HG03565 (cell line): ENCODE measurements at regions not wholly inside any gene's neighbourhood (a gene's known extent, or its start where the extent isn't known, plus 50 kb on each side); places are given as distances from the start of the nearest gene placed in this dataset.
A peak's percentile ranks its signal among the peaks of the same experiment; 100 is the strongest.
"Not testable (repeated sequence)": the region's sequence is repeated elsewhere in the genome, so short reads cannot be mapped to it uniquely, and the experiment has no call there.

Experiments
- ATAC-seq: cut with Tn5 transposase; IDR thresholded peaks from one replicate; pipeline ENCODE4 v1.9.1; 2021; ENCODE audit warnings: mild to moderate bottlenecking, moderate library complexity; ENCODE audit not compliant: unreplicated experiment

DNA sequence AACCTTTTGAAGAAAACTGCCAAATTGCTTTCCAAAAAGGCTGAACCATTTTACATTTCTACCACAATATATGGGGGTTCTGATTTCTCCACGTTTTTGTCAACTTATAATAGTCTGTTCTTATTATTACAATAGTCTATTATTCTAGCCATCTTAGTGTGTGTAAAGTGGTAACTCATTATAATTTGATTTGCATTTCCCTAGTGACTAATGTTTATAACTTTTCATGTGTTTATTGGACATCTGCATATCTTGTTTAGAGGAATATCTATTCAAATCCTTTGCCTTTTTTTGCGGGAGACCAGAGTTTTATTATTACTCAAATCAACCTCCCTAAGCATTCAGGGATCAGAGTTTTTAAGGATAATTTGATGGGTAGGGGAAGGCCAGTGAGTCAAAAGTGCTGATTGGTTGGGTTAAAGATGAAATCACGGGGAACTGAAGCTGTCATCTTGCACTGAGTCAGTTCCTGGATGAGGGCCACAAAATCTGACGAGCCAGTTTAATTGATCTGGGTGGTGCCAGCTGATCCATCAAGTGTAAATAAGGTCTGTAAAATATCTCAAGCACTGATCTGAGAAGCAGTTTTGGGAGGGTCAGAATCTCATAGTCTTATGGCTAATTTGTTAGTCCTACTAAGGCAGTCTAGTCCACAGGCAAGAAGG is 303.4 kb upstream of the NCKAP5 start:
- no peak for ATAC-seq

DNA sequence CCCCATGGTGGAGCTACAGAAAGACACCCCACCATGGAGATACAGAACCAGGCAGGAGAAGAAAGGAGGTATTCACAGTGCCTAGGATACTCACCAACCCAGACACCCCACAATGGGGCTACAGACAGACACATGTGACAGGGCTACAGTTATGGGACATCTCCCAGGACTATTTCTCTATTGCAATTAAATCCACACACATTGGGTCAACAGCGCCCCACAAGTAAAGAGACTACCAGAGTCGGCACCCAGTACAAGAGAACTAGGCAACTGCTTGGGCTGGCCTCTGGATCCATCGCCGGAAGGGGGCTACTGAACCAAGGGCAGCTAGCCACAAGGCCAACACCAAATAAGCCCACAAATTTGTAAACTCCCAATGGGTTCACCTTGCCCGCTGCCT is 310.1 kb upstream of the NCKAP5 start:
- no peak for ATAC-seq

DNA sequence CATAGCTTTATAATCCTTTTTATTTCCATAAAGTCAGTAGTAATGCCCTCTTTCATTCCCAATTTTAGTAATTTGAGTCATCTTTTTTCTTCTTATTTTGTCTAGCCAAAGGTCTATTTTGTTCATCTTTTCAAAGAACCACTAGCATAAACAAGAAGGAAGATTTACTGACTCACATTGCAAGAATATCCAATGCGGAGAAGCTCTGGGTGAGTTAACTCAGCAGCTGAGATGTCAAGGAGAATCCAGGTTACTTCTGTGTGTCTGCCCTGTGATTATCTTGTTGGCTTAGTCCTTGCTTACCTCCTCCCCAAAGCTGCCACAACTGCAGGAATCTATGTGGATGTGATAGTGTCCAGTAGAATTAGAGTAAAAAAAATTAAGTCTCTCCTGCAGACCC is 311.4 kb upstream of the NCKAP5 start:
- ATAC-seq, result no peak

DNA sequence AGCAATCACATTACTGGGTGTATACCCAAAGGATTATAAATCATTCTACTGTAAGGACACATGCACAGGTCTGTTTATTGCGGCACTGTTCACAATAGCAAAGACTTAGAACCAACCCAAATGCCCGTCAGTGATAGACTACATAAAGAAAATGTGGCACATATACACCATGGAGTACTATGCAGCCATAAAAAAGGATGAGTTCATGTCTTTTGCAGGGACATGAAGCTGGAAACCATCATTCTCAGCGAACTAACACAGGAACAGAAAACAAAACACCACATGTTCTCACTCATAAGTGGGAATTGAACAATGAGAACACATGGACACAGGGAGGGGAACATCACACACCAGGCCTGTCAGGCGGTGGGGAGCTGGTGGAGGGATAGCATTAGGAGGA is 313.9 kb upstream of the NCKAP5 start:
- not testable (repeated sequence) for ATAC-seq

DNA sequence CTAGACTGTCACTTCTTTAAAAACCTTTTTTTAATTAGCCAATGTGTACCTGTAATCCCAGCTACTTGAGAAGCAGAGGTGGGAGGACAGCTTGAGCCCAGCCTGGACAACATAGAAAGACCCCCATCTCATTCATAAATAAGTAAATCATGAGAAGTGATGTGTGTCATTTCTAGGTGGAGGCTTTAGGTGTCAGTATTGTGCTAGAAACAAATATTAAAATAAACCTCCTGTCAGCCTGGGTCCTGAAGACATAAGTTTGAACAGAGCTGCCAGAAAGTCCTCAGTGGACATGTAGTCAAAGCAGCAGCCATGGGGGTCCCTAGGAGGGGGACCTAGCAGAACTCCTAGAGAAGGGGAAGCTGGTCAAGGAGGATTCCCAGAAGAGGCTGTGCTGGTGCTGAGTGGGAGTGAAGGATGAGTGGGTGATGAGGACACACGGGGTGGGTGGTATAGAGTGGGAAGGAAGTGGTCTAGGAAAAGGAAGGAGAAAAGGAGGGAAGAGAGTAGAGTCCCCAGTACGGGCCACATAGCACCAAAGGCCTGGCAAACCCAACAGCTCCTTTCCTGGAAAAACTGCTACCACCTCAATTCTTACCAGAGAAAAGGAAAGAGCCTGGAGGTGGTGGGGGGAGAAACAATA is 316.6 kb upstream of the NCKAP5 start:
- no peak for ATAC-seq

DNA sequence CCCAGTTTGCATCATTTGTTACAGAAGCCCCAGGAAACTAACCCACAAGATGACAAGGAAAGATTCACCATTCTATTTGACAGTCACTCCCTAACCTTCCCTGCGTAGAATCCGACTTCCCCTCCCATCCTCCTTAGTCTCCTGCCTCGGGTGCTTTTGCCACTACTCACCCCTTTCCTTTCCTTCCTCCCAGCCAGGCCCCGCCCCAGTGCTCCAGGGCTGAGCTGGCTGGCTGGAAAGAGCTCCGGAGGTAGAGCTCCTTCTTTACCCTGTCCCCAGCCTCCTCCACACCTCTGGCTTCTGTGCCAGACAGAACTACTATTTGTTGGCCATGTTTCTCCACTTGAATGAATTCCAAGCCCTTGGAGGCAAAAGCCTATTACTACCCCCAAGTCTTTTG is 317.6 kb upstream of the NCKAP5 start:
- ATAC-seq, result no peak

DNA sequence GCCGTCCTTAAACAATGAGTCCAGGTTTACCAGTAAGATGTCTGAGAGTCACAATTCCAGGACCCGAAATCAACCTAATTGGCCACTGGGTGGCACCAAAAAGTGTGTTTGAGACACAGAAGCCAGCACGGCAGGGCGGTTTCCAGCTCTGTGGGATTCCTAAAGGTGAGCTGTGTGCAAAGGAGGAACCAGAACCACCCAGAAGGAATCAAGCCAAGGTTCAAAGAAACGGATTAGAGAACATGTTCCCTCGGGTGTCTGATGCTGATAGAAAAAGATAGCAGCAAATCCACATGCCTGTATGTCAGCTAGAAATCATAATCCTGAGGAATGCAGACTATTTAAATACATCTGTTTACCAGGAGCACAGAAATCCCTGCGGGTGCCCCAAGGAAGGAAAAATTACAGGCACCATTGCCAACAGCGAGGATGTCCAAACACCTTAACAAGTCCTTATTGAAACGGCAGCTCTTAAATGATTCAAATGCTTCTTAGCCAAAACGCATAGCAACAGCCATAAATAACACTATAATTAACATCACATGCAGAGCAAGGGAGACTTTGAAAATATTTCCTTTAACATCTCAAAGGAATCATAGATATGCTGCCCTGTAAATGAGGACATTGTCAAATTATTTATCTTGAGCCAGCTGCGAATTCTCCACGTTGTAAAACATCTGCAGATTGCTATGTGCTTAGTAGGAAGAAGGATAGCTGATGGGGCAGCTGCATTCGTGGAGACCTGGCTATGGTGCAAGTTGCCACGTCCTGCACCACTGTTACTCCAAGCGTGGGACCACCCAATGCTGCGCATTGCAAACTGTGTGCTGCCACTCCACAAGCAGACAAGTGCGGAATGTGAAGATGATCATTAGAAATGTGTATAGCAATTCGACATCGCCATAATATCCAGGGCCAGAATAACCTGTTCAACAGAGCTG is 318.7 kb upstream of the NCKAP5 start:
- ATAC-seq, result peak; percentile 83

DNA sequence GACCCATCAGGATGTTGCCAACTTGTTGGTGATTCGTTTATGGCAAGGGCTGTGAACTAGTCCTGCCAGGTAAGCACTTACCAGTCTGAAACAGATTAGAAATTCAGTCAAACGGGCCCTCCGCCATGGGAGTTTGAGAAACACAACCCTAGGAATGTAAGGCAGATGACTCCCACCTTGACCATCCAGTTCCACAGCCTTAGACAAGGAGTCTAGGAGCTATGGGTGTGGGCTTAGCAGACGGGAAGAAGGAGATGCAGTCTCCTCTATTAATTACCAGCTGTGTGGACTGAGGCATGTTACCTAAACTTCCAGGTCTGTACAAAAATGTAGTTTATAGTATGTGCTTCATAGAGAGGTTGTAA is 319.4 kb upstream of the NCKAP5 start:
- ATAC-seq, result no peak

DNA sequence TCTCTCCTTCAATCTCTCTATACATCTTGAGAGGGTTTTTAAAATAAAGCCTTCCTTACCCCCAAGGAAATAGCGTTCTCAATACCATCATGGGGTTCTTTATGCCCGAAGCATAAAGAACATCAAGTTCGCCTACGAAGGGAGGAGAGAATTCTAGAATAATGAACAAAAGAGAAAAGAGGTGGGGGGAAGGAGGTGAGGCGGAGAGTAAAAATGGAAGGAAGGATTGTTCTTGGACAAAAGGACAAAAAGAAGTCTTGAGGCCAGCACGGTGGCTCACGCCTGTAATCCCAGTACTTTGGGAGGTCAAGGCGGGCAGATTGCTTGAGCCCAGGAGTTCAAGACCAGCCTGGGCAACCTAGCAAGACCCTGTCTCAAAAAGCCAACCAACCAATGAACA is 319.8 kb upstream of the NCKAP5 start:
- no peak for ATAC-seq

DNA sequence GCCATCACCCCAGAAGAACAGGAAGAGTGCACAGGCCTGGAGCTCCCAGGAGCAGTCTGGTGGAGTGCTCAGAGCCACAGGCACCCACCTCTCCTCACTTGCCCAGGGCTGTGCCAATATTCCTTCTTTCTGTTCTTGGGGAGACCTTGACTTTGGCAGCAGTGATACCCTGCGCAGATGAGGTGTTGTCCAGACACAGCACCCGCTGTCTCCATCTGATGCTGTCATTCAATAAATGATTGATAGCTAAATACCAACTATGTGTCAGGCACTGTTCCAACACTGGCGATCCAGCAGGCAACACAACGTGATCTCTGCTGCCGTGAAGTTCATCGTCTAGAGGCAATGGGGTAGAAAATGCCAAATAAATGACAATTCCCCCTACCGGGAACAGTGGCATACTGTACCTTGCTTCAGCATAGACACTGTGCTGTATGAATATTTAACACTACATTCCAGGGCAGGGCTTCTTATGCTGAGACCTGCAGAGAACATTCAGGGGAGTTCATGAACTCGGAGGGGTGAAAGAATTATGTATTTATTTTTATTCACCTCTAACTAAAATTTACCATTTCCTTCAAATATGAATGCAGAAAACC is 320.5 kb upstream of the NCKAP5 start:
- no peak for ATAC-seq

DNA sequence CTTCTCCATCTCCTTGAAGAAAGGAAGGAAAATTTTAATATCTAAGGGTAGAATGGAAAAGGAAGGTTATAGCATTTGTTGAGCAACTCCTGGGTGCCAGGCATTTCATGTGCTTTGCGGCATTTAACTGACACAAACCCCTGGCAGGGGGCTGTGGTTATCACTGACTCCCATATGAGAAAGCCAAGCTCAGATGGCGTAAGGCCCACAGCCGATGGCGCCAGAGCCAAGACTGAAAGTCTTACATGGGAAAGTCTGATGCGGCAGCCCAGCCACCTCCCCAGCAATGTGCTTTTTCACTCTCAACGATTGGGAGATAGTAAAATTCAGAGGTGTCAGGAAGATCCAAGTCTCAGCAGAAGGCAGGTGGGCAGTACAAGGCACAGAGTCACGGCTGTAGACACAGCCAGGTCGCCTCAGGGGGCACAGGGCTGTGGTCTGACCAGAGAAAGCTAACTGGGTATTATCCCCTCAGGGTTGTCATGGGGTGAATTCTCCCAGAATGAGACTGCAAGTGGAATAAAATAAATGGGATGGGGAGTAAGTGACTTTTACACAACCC is 324.2 kb upstream of the NCKAP5 start:
- ATAC-seq, result no peak

DNA sequence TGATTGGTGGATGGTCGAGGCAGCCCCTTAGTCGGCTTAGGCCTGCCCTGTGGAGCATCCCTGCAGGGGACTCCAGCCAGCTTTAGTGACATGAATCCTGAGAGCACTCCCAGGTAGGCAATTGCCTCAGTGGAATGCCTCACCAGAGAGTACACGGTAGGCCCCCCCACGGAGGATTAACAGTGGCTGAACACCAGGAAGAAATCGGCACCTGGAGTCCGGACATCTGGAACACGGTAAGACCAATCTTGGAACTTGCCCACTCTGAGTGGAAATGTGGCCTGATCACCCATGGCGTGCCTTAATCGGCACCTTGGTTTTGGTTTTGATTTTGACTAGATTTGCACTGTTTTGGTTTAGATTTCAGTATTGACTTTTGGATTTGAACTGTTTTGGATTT is 326.2 kb upstream of the NCKAP5 start:
- ATAC-seq, result no peak

DNA sequence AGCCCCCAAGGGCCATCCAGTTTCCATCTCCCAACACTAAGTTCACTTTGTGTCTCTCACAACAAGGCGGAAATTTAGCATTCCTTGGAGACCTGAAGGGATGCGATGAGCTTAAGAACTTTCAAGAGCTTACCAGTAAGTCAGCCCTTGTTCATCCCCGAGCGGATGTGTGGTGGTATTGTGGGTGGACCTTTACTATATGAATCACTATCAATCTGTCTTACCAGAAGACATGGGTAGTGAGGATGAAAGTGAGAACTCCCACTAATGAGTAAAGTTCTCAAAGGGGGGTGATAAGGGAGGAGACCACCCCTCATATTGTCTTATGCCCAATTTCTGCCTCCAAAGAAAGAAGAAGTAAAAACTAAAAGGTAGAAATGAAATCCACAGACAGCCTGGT is 329.6 kb upstream of the NCKAP5 start:
- not testable (repeated sequence) for ATAC-seq

DNA sequence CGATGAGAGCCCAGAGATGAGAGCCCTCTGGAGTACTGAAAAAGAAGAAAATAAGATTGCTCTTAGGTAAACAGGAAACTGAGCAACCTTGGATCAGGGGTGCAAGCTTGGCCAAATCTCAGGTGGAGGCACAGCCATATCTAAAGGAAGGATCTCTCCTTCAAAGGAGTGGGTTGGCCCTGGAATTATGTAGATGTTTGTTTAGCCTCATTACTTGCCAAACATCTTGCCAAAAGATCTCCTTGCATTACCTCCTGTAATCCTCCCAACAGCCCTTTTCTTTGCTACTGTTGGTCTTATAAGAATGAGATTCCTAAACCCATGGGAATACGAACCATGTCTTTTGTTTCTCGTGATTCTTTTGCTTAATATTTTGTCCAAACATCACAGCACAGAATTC is 332.6 kb upstream of the NCKAP5 start:
- no peak for ATAC-seq

DNA sequence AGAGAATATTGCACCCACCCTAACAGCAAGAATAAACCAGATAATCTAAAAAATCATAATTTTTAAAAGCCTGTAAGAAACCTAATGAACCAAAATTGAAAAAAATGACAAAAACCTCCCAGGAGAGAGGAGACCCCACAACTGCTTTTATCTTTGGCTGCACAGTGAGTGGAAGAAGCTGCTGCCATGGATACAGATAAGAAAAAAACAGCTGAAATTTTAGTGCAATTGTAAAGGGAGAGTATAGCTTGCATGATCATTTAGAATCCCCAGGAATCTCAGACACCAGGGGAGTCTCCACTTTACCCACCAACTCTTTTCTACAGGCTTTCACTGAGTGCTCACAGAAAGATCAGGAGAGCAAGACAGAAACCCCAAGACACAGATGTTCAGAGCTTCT is 338.1 kb upstream of the NCKAP5 start:
- ATAC-seq, result no peak

DNA sequence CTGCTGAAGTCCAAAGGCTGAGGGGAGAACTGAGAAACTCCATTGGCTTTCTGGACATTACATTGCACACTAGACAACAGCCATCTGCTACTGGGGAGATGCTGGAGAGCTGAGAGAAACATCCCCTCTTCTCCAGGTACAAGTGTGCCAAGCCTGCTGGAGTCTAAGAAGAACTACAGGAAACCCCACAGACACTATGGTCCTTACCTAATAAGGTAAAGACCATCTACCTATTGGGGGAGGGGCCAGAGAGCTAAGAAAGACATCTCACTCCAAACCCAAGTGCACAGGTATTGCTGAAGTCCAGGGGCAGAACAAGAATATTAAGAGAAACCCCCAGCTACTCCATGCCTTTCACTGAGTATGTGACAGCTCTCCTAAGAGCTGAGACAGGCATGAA is 338.7 kb upstream of the NCKAP5 start:
- no peak for ATAC-seq

DNA sequence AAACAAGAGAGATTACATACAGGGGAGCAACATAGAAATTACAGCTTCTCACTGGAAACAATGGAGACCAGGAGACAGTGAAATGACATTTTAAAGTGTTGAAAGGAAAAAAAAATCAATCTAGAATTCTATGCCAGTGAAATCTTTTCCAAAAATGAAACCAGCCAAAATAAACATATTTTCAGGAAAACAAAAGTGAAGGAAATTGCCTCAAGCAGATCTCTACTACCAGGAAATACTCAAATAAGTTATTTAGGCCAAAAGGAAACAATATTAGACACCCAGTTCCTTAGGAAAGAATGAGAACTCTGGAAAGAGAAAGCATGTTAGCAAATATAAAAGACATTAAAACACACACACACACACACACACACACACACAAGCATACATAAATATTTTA is 339.9 kb upstream of the NCKAP5 start:
- ATAC-seq, result no peak

DNA sequence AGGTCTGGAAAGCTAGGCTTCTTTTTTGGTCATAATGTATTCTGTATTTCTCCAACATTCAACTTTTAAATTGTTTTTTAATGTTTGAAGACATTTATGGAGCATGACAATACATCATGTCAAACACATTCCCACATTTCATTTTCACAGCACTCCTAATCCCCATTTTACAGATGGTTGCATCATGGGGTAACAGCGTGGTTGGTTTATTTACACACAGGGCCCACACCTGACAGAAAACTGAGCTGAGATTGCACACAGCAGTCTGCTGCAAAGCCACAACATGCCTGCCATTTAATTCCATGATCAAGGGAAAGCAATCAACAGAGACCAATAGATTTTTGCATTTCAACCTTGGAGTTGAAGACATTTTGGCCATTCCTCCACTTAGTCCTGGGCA is 335.7 kb upstream of the MGAT5 start:
- ATAC-seq, result no peak

DNA sequence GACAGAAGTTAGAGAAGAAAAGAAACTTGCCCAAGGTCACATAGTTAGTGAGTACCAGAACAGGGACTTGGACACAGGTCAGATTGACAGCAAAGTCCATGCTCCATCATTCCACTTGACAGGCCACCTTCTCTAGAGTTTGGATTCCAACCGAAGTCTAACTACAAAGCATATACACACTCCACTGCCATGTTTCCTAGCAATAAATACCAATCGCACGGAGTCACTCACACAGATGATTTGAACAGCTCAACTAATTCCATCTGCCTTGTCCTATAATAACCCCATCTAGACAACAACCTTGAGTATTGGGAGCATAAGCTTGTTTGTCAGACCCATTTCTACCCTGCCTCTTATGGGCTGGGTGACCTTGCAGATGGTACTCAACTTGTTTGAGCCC is 334.6 kb upstream of the MGAT5 start:
- ATAC-seq, result no peak

DNA sequence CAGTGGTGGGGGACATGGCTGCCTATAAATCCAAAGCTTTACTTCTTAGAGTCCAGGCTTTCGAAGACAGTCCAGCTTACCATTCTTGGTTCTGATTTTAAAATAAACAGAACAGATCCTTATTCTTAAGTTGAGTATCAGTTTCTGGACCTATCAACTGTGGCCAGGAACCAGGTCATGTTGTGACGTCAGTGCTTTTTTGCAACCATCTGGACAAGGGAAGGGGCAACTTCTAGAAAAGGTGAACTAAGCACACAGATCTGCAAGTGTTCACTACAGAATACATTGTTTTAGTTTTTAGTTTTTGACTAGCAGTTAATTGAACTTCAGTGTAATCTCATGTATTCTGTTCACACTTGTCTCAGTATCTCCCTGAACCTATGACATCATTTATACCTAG is 326.0 kb upstream of the MGAT5 start:
- ATAC-seq, result no peak

DNA sequence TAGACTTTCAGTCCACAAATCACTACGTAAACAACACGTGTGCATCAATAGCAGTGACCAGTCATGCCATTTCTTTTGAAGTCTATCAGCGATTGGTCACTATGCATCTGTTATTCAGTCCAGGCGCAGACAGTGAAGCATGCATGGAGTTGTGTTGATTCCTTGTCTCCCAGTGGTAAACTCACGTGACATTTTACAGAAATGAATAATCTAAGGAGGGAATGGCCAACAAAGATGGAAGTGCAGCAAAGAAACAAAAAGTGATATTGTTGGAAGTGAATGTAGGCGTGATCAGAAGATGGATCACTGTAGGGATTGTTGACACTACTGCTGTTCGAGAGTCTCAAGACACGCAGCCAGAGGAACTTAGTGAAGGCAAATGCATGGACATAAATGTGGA is 317.8 kb upstream of the MGAT5 start:
- no peak for ATAC-seq
